H9 (cell line): ENCODE measurements at regions not wholly inside any gene's neighbourhood (a gene's known extent, or its start where the extent isn't known, plus 50 kb on each side); places are given as distances from the start of the nearest gene placed in this dataset.

Experiments used
- DNase-seq: peaks from one replicate; pipeline ENCODE4 v3.0.0-alpha.2; 2017
- H2AFZ ChIP-seq: one replicate; pipeline ENCODE4 v1.6.1; 2013; ENCODE audit warnings: mild to moderate bottlenecking, low read length, control low read depth, moderate library complexity
- H2AK5ac ChIP-seq: 2 replicates; pipeline ENCODE4 v1.6.1; 2013; ENCODE audit warnings: low read length, control low read depth, mixed read lengths; ENCODE audit not compliant: insufficient read length
- H2BK120ac ChIP-seq: one replicate; pipeline ENCODE4 v1.6.1; 2013; ENCODE audit warnings: low read depth, mild to moderate bottlenecking, low read length, control low read depth, inconsistent platforms; ENCODE audit not compliant: poor library complexity, severe bottlenecking
- H2BK12ac ChIP-seq: 2 replicates; pipeline ENCODE4 v1.6.1; 2013; ENCODE audit warnings: low read length, control low read depth, mixed read lengths, low read depth; ENCODE audit not compliant: insufficient read length
- H2BK15ac ChIP-seq: 2 replicates; pipeline ENCODE4 v1.6.1; 2013; ENCODE audit warnings: low read depth, low read length, control low read depth
- H2BK20ac ChIP-seq: one replicate; pipeline ENCODE4 v1.6.1; 2013; ENCODE audit warnings: low read depth, mild to moderate bottlenecking, low read length, control low read depth, inconsistent platforms; ENCODE audit not compliant: poor library complexity, severe bottlenecking
- H2BK5ac ChIP-seq: 2 replicates; pipeline ENCODE4 v1.6.1; 2013; ENCODE audit warnings: low read length, control low read depth, mixed read lengths; ENCODE audit not compliant: insufficient read length
- H3K14ac ChIP-seq: 2 replicates; pipeline ENCODE4 v1.6.1; 2013; ENCODE audit warnings: low read length, control low read depth; ENCODE audit not compliant: insufficient read depth
- H3K18ac ChIP-seq: 2 replicates; pipeline ENCODE4 v1.6.1; 2013; ENCODE audit warnings: low read depth, mild to moderate bottlenecking, mixed read lengths, low read length, control low read depth; ENCODE audit not compliant: insufficient read length
- H3K23ac ChIP-seq: 2 replicates; pipeline ENCODE4 v1.6.1; 2013; ENCODE audit warnings: low read length, control low read depth, mixed read lengths, low read depth; ENCODE audit not compliant: insufficient read length
- H3K23me2 ChIP-seq: 2 replicates; pipeline ENCODE4 v1.6.1; 2013; ENCODE audit warnings: low read depth, mild to moderate bottlenecking, mixed read lengths, low read length, control low read depth; ENCODE audit not compliant: insufficient read length, poor library complexity, severe bottlenecking
- H3K27ac ChIP-seq: 2 replicates; pipeline ENCODE4 v1.5.1; 2013; ENCODE audit warnings: low read length, control low read depth, mixed read lengths, low read depth; ENCODE audit not compliant: insufficient read length
- H3K27me3 ChIP-seq: 2 replicates; pipeline ENCODE4 v1.6.1; 2013; ENCODE audit warnings: low read length, control low read depth, inconsistent platforms; ENCODE audit not compliant: insufficient read depth
- H3K4ac ChIP-seq: 2 replicates; pipeline ENCODE4 v1.6.1; 2013; ENCODE audit warnings: low read depth, mild to moderate bottlenecking, control low read depth, inconsistent platforms, low read length, moderate library complexity
- H3K4me1 ChIP-seq: 2 replicates; pipeline ENCODE4 v1.6.1; 2013; ENCODE audit warnings: low read length, control low read depth, inconsistent platforms; ENCODE audit not compliant: insufficient read depth
- H3K4me2 ChIP-seq: 2 replicates; pipeline ENCODE4 v1.6.1; 2013; ENCODE audit warnings: low read length, control low read depth, mixed read lengths; ENCODE audit not compliant: insufficient read length, insufficient read depth
- H3K56ac ChIP-seq: 2 replicates; pipeline ENCODE4 v1.6.1; 2013; ENCODE audit warnings: low read depth, mild to moderate bottlenecking, mixed read lengths, low read length, control low read depth; ENCODE audit not compliant: insufficient read length
- H3K79me1 ChIP-seq: 2 replicates; pipeline ENCODE4 v1.6.1; 2013; ENCODE audit warnings: low read depth, mild to moderate bottlenecking, moderate library complexity, low read length, control low read depth, inconsistent platforms; ENCODE audit not compliant: insufficient read depth, poor library complexity, severe bottlenecking
- H3K79me2 ChIP-seq: 2 replicates; pipeline ENCODE4 v1.6.1; 2013; ENCODE audit warnings: low read length, control low read depth, inconsistent platforms; ENCODE audit not compliant: insufficient read depth
- H3K9ac ChIP-seq: 2 replicates; pipeline ENCODE4 v1.6.1; 2013; ENCODE audit warnings: low read length, control low read depth, mixed read lengths; ENCODE audit not compliant: insufficient read length; ENCODE audit errors: extremely low read depth
- H3K9me3 ChIP-seq: one replicate; pipeline ENCODE4 v1.6.1; 2013; ENCODE audit warnings: low read depth, low read length, inconsistent platforms; ENCODE audit not compliant: control insufficient read depth
- H3T11ph ChIP-seq: one replicate; pipeline ENCODE4 v1.6.1; 2013; ENCODE audit warnings: mild to moderate bottlenecking, low read length, control low read depth, inconsistent platforms
- H4K20me1 ChIP-seq: one replicate; pipeline ENCODE4 v1.6.1; 2013; ENCODE audit not compliant: control insufficient read depth, insufficient read length, insufficient read depth
- H4K5ac ChIP-seq: 2 replicates; pipeline ENCODE4 v1.6.1; 2013; ENCODE audit warnings: low read depth, mild to moderate bottlenecking, mixed read lengths, low read length, control low read depth; ENCODE audit not compliant: insufficient read length
- H4K8ac ChIP-seq: replicated peaks from 2 replicates; pipeline ENCODE4 v1.6.1; 2013; ENCODE audit warnings: low read length, control low read depth, mixed read lengths, low read depth; ENCODE audit not compliant: insufficient read length
- H4K91ac ChIP-seq: 2 replicates; pipeline ENCODE4 v1.6.1; 2013; ENCODE audit warnings: low read depth, mild to moderate bottlenecking, moderate library complexity, mixed read lengths, low read length, control low read depth; ENCODE audit not compliant: insufficient read length
- H3K27ac Mint-ChIP-seq, 3 experiments: 2 replicates in 2 of 3; 3 replicates in 1 of 3; pipeline ENCODE4 v1.8.0; 2020 to 2021; ENCODE audit warnings: mixed read lengths in 3 of 3, mild to moderate bottlenecking in 1 of 3, moderate library complexity in 1 of 3
- H3K27me3 Mint-ChIP-seq: 2 replicates; pipeline ENCODE4 v1.8.0; 2021; ENCODE audit warnings: low read depth, mild to moderate bottlenecking, moderate library complexity, mixed read lengths
- H3K36me3 Mint-ChIP-seq, 3 experiments: 2 replicates in 2 of 3; 3 replicates in 1 of 3; pipeline ENCODE4 v1.8.0; 2020 to 2021; ENCODE audit warnings: low read depth in 3 of 3, mixed read lengths in 3 of 3; ENCODE audit not compliant: insufficient read depth in 1 of 3
- H3K4me1 Mint-ChIP-seq, 2 experiments: 2 replicates each; pipeline ENCODE4 v1.8.0; 2020; ENCODE audit warnings: mixed read lengths in 2 of 2
- H3K4me3 Mint-ChIP-seq, 2 experiments: 2 replicates in 1 of 2; 3 replicates in 1 of 2; pipeline ENCODE4 v1.8.0; 2020 to 2021; ENCODE audit warnings: mild to moderate bottlenecking in 2 of 2, mixed read lengths in 2 of 2, moderate library complexity in 1 of 2
- H3K9me3 Mint-ChIP-seq, 2 experiments: 2 replicates in 1 of 2; 3 replicates in 1 of 2; pipeline ENCODE4 v1.8.0; 2020; ENCODE audit warnings: mild to moderate bottlenecking in 2 of 2, mixed read lengths in 2 of 2, moderate library complexity in 1 of 2
- WGBS: extraction: QIAGEN DNeasy Blood & Tissue Kit; methylation state at CpG from one replicate; pipeline ENCODE4 v1.1.7; 2013; ENCODE audit warnings: missing lambda C conversion rate, low lambda C conversion rate, mixed read lengths; ENCODE audit not compliant: insufficient read length; ENCODE audit errors: extremely low coverage; 5-methylcytosine and 5-hydroxymethylcytosine counted together
- TF ChIP-seq, protein P1 (sequence below): fragments of 200-600 bp; sonication (generic); conservative IDR thresholded peaks from 3 replicates; pipeline ENCODE4 v1.8.0; 2021; ENCODE audit warnings: antibody characterized with exemption, mild to moderate bottlenecking

DNA sequence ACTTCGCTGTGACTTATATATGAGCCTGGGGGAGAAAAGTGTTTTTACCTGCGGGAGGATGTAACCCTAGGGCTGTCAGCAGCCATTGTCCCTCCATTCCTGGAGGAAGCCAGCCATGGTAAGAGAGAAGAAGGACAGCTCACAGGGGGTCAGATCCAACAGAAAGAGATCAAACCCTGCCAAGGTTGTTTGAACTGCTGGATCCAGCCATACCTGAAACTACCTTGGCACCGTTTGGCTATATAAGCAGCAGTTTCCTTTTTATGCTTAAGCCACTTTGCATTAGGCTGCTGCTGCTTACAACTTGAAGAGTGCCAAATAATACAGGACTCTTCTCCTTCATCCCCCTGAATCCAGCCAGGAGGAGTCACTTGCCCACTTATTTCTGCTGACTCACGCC lies 205.5 kb downstream of the PHETA1 start:
- no peak for DNase-seq
- no peak overlapping the region for H3K4me3 Mint-ChIP-seq

More for the DNA sequence above, 205.5 kb downstream of the PHETA1 start:
- WGBS: no CpG with 5 or more reads among the region's 4 CpGs
- Histone ChIP-seq H3K4me2 (no peak overlapping the region), H3K18ac (no peak overlapping the region), H4K91ac (no peak overlapping the region), H4K5ac (no peak overlapping the region), H4K20me1 (no peaks in the 10 kb centered on the region), H3T11ph (no peak overlapping the region), H2BK120ac (no peak overlapping the region), H3K23ac (no peak overlapping the region), H3K27me3 (no peaks in the 10 kb centered on the region), H2AFZ (no peak overlapping the region), H3K14ac (no peak overlapping the region), H3K9me3 (no peaks in the 10 kb centered on the region), H2BK15ac (no peak overlapping the region), H3K4ac (no peak overlapping the region), H3K27ac (no peak overlapping the region), H3K9ac (no peak overlapping the region), H4K8ac (no peak overlapping the region), H3K79me1 (no peaks in the 10 kb centered on the region), H3K79me2 (no peaks in the 10 kb centered on the region; the same call in 1 of the 2 replicates), H3K23me2 (no peaks in the 10 kb centered on the region), H2BK12ac (no peak overlapping the region), H2AK5ac (no peak overlapping the region), H2BK5ac (no peak overlapping the region), H3K56ac (no peak overlapping the region), H3K4me1 (no peaks in the 10 kb centered on the region; the same call in 1 of the 2 replicates), H2BK20ac (no peak overlapping the region)
- H3K36me3 Mint-ChIP-seq: no peaks in the 10 kb centered on the region
- no peak overlapping the region; a peak in 1 of 7 replicates for H3K27ac Mint-ChIP-seq
- H3K4me1 Mint-ChIP-seq: peaks cover 20 to 29% of the 10 kb centered on the region in 2 experiments
- H3K27me3 Mint-ChIP-seq: no peaks in the 10 kb centered on the region; the same call in none of the 2 replicates
- TF ChIP-seq, protein P1, sequence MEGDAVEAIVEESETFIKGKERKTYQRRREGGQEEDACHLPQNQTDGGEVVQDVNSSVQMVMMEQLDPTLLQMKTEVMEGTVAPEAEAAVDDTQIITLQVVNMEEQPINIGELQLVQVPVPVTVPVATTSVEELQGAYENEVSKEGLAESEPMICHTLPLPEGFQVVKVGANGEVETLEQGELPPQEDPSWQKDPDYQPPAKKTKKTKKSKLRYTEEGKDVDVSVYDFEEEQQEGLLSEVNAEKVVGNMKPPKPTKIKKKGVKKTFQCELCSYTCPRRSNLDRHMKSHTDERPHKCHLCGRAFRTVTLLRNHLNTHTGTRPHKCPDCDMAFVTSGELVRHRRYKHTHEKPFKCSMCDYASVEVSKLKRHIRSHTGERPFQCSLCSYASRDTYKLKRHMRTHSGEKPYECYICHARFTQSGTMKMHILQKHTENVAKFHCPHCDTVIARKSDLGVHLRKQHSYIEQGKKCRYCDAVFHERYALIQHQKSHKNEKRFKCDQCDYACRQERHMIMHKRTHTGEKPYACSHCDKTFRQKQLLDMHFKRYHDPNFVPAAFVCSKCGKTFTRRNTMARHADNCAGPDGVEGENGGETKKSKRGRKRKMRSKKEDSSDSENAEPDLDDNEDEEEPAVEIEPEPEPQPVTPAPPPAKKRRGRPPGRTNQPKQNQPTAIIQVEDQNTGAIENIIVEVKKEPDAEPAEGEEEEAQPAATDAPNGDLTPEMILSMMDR: no peak
- no peaks in the 10 kb centered on the region for H3K9me3 Mint-ChIP-seq
